ENCODE measurements at regions not wholly inside any gene's neighbourhood (a gene's known extent, or its start where the extent isn't known, plus 50 kb on each side); places are given as distances from the start of the nearest gene placed in this dataset.

GRCh38 chr1:214882616-214883015, 199.9 kb upstream of the KCNK2 start:
- no peak overlapping the region for H2BK15ac ChIP-seq (ENCODE audit: low read length)
- no peaks in the 10 kb centered on the region for H4K20me1 ChIP-seq (replicated peaks in 1 of 2; ENCODE audit: control insufficient read depth in 1 of 2, insufficient read depth in 2 of 2, low read length in 2 of 2)
- no peaks in the 10 kb centered on the region for H3K9me3 ChIP-seq (ENCODE audit: insufficient read depth in 2 of 2, low read depth in 1 of 2, low read length in 1 of 2)
- H3K4me2 ChIP-seq (ENCODE audit: insufficient read depth in 1 of 2, low read depth in 2 of 2, low read length in 2 of 2) = no peak overlapping the region
- no peak overlapping the region for H3K18ac ChIP-seq (ENCODE audit: extremely low read depth, low read length)
- DNase-seq (ENCODE audit: low read depth in 1 of 2, low spot score in 2 of 2) = no peak
- no peak overlapping the region for H3K56ac ChIP-seq (replicated peaks; ENCODE audit: insufficient read length, low read depth, low read length)
- H3K4me1 ChIP-seq (replicated peaks in 1 of 4; ENCODE audit: control insufficient read depth in 3 of 4, insufficient read depth in 4 of 4, low read length in 3 of 4) = no peaks in the 10 kb centered on the region
- no peaks in the 10 kb centered on the region for H3K36me3 ChIP-seq (ENCODE audit: control insufficient read depth in 2 of 4, insufficient read depth in 4 of 4, low read length in 3 of 4)
- H2BK20ac ChIP-seq (ENCODE audit: low read length) = no peak overlapping the region
- H3K14ac ChIP-seq (ENCODE audit: insufficient read length) = no peak overlapping the region
- 90% methylated on average over 3 of the region's 3 CpGs; no CpG with 5 or more reads in 1 of the 2 experiments for WGBS, 2 experiments (ENCODE audit: extremely low coverage in 1 of 2, insufficient coverage in 1 of 2, insufficient read length in 1 of 2, insufficient replicate concordance in 2 of 2, low coverage in 1 of 2, low lambda C conversion rate in 2 of 2, missing lambda C conversion rate in 1 of 2)
- H3K9ac ChIP-seq (replicated peaks in 1 of 4; ENCODE audit: extremely low read depth in 1 of 4, low read depth in 3 of 4, low read length in 3 of 4) = no peak overlapping the region
- no peak for FAIRE-seq
- H2AFZ ChIP-seq (ENCODE audit: low read length) = no peak overlapping the region
- no peaks in the 10 kb centered on the region for H3K27me3 ChIP-seq (replicated peaks in 1 of 4; ENCODE audit: control insufficient read depth in 3 of 4, extremely low read depth in 1 of 4, insufficient read depth in 3 of 4, low read length in 3 of 4)
- no peak overlapping the region for H4K91ac ChIP-seq (replicated peaks; ENCODE audit: insufficient read length, low read length)
- H3K27ac ChIP-seq (ENCODE audit: low read depth, low read length) = no peak overlapping the region
- H2AK5ac ChIP-seq (ENCODE audit: low read depth, low read length) = no peak overlapping the region
- POLR2A ChIA-PET (ENCODE audit: partially characterized antibody) = no interaction called here
- no peak overlapping the region for H3K4me3 ChIP-seq (ENCODE audit: extremely low read depth in 1 of 4, insufficient read depth in 2 of 4, low read depth in 3 of 4, low read length in 4 of 4)
- no peak overlapping the region for H3K4ac ChIP-seq (replicated peaks; ENCODE audit: insufficient read length, low read depth, low read length)
- H4K8ac ChIP-seq (ENCODE audit: extremely low read depth, insufficient read depth, low read length) = no peak overlapping the region
- H3K79me2 ChIP-seq (ENCODE audit: control insufficient read depth in 1 of 2, insufficient read depth in 2 of 2, low read length in 2 of 2) = no peaks in the 10 kb centered on the region
- no peak overlapping the region for H3K23ac ChIP-seq (ENCODE audit: insufficient read length)
- H4K5ac ChIP-seq (ENCODE audit: insufficient read length, low read depth, low read length) = no peak overlapping the region
- CTCF ChIA-PET (ENCODE audit: partially characterized antibody) = interaction anchor here (1.1 kb wide), 1 partner anchor 387 kb away, joined by 3 read pairs; no protein-coding TSS in a partner anchor
- H2BK12ac ChIP-seq (ENCODE audit: low read depth, low read length) = no peak overlapping the region
- no peaks in the 10 kb centered on the region for H3K79me1 ChIP-seq (ENCODE audit: low read depth, low read length)
- no peak overlapping the region for H2BK120ac ChIP-seq (replicated peaks; ENCODE audit: low read depth, low read length)
- no peak overlapping the region for H2BK5ac ChIP-seq (ENCODE audit: low read depth, low read length)
- no peaks in the 10 kb centered on the region for H3K23me2 ChIP-seq (ENCODE audit: low read depth, low read length)
- no peak for TF ChIP-seq CHD7 (IDR thresholded peaks at IDR 0.05; ENCODE audit: insufficient replicate concordance, low read length)
